ELR (cell line): ENCODE measurements at regions not wholly inside any gene's neighbourhood (a gene's known extent, or its start where the extent isn't known, plus 50 kb on each side); places are given as distances from the start of the nearest gene placed in this dataset.

Experiments used
- DNase-seq: peaks from one replicate; pipeline ENCODE4 v3.0.0-alpha.2; 2015; ENCODE audit warnings: low read depth

GRCh38 chr12:42855362-42855950, 265.9 kb upstream of the PRICKLE1 start:
- no peak for DNase-seq

GRCh38 chr12:42854826-42855225, 265.3 kb upstream of the PRICKLE1 start:
- no peak for DNase-seq

GRCh38 chr12:42854208-42854607, 264.7 kb upstream of the PRICKLE1 start:
- DNase-seq, result peak; percentile 12

GRCh38 chr12:42853370-42854140, 264.0 kb upstream of the PRICKLE1 start:
- no peak for DNase-seq

- DNase-seq, result no peak
These were observed 257.2 kb upstream of the PRICKLE1 start for GRCh38 chr12:42846782-42847181.

DNA sequence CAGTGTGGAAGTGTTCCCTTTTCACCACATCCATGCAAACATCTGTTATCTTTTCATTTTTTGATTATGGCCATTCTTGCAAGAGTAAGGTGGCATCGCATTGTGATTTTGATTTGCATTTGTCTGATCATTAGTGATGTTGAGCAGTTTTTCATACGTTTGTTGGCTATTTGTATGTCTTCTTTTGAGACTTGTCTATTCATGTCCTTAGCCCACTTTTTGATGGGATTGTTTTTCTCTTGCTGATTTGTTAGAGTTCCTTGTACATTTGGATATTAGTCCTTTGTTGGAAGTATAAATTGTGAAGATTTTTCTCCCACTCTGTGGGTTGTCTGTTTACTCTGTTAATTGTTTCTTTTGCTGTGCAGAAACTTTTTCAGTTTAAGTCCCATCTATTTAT, 244.5 kb upstream of the PRICKLE1 start:
- DNase-seq, result no peak

GRCh38 chr12:42828836-42829235, 239.3 kb upstream of the PRICKLE1 start:
- no peak for DNase-seq

DNA sequence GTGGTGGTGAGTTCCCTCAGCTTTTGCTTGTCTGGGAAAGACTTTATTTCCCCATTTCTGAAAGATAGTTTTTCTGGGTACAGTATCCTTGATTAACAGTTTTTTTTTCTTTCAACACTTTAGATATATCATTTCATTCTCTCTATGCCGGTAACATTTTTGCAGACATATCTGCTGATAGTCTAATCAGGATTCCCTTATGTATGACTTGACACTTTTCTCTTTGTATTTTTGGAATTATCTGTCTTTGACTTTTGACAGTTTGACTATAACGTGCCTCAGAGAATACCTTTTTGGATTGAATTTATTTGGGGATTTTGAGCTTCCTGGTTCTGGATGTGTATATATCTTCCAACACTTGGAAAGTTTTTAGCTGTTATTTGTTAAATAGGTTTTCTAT, 234.8 kb upstream of the PRICKLE1 start:
- no peak for DNase-seq

- DNase-seq, result no peak
These were observed 234.1 kb upstream of the PRICKLE1 start for GRCh38 chr12:42823679-42824078.

DNA sequence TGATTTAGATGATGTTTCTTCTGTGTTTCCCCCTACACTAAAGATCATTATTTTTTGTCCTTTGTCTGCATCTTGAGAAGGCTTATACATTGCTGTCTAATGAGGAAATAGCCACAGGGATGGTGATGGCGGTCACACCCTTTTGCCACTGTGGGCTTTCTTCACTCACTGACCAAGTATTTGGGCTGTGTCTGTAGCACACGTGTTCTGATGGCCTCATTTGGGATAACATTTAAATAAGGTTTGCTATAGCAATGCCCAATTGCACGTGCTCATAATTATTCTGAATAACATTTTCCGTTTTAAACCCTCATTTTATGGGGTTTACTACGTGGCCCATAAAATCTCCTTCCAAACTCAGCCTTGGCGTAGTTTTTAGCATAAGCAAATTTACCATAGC, 230.3 kb upstream of the PRICKLE1 start:
- no peak for DNase-seq

DNA sequence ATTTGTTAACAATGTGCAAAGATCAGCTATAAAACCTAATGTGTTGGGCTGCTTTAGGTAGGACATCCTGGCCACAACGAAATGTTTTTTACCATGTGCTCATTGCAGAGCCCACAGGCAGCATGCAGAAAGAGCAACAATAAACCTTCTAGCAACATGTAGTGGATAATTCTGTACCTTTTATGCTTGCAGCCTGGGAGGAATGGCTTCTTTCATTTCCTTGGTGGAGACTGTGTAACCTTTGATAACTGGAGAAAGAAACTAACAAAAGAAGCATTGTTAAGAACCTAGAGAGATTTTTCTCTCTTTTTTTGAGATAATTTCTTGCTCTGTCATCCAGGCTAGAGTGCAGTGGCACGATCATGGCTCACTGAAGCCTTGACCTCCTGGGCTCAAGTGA, 225.5 kb upstream of the PRICKLE1 start:
- DNase-seq, result no peak

GRCh38 chr12:42812871-42813270, 223.3 kb upstream of the PRICKLE1 start:
- DNase-seq, result no peak

DNA sequence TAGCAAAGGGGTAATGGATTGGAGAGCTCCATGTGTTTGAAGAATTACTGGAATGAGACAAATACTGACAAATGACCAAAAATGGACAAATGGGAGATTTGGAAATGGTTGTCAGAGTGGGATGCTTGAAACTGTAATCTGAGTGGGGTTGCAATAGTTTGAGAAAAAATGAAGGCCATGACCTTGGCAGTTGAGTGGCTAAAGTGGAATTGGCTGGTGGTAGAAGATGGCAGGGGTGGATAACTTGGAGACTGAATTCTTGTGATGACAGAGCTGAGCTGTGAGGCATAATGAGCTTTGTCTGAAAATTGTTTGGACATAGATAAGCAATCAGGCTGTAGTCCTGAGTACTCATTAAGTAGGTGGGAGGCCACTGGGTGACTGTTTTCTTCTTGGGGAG, 222.5 kb upstream of the PRICKLE1 start:
- no peak for DNase-seq

DNA sequence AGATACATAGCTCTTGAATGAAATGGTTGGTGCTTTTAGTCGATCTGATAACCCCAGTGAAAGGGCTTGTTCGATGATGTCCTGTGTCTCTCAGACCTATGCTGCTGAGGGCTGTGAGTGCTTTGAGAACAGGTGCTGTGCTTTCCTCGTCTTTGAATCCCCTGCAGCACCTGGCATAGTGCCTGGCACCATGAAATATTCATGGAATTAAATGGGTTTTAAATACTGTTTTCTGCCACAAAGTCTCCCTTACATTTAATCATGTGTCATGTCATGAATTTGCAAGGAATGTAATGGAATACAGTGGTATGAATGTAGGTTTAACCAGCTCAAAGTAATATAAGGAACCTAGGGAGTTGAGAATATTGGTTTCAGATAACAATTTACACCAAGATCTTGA, 220.5 kb upstream of the PRICKLE1 start:
- DNase-seq, result no peak

DNA sequence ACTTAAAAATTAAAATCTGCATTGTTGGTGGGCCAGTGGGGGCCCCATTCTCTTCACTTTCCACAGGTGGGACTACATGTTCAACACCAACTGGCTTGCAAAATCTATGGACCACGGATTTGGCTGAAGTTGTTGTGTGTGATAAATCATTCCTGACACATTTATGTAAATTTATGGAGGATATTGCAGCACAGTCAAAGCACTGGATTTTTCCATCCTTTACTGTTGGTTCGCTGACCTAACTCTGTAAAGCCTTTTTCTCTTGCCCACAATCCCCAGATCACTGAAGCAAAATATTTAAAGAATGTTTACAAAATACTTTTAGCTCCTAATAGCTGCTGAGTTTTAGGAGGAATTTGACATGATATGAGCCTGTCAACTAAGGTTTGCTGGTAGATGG, 219.7 kb upstream of the PRICKLE1 start:
- no peak for DNase-seq

- DNase-seq, result no peak
These were observed 218.2 kb upstream of the PRICKLE1 start for GRCh38 chr12:42807766-42808165.

- no peak for DNase-seq
These were observed 217.7 kb upstream of the PRICKLE1 start for GRCh38 chr12:42807251-42807650.

DNA sequence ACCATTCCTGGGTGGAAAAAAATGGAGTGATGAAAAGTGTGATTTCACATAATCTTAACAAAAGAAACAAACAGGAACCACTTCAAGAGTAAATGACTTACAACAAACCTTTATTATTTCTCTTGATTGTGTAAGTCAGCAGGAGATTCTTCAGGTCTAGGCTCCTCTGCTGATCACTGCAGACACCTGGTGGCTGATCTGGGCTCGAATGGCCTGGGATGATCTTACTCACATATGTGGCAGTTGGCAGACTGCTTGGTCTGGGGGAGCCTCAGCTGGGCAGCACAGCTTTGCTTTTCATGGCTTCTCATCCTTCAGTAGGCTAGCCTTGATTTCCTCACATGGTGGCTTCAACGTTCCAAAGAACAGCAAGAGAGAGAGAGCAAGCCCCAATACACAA, 215.4 kb upstream of the PRICKLE1 start:
- DNase-seq, result no peak

DNA sequence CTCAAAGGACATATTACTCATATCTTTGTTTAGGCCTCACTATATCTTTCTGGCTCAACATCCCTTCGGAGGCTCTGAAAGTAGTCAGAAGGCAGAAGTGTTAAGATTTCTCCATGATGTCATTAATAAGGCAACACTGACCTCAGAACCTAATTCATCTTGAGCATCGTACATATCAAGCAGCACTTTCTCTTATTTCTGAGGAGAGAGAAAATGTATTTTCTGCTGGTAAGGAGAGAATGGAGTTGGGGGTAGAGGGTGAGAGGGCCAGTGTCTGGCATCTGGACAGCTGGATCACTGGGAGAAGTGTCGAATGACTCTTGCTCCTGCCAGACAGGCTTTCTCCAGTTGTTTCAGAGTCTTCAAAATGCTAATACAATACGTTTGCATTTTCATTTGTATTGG, 213.2 kb upstream of the PRICKLE1 start:
- no peak for DNase-seq

GRCh38 chr12:42801271-42801670, 211.7 kb upstream of the PRICKLE1 start:
- DNase-seq, result no peak

- DNase-seq, result no peak
These were observed 210.4 kb upstream of the PRICKLE1 start for GRCh38 chr12:42799966-42800365.

DNA sequence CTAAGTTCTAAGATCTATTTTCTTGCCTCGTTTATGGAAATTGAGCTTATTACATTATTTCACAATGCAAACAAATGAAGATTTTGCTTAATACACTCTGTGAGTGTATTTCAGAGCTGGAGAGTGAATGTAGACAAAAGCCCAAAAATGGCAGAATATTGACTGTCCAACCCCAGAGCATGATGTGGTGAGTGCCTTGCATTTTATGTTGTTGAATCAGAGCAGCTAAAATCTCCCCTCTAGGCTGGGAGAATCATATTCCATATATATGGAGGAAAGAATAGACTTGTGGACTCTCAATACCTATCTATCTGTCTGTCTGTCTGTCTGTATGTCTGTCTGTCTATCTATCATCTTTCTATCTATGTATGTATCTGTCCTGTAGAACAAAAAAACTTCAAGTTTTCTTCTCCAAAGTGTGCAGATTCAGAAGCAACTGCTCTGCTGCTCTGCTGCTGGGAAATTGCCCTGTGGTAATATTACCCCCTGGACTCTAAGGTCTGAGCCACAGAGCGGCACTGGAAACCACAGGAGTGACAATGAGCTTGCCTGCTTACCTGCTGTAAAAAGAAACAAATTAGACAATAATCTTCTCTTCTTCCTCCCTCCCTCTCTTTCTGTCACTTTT, 209.4 kb upstream of the PRICKLE1 start:
- peak; percentile 62 for DNase-seq

DNA sequence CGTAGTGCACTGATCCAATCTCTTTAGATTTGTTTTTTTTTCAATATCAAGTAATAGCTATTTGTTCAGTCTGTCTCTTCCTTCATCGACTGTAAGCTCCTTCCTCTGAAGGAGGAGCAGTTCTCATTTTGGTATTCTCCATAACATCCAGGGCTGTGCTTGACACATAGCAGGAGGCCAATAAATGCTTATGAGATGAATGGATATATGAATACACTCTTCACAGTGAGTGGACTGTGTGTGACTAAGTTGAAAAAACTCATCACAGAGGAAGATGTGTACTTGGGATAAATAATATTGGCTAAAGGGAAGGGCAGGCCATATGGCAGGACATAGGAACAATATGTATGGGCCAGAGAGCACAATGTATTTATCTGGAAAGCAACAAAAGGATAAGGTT, 205.3 kb upstream of the PRICKLE1 start:
- DNase-seq, result peak; percentile 78

GRCh38 chr12:42793166-42793565, 203.6 kb upstream of the PRICKLE1 start:
- no peak for DNase-seq
